ENCODE measurements at regions not wholly inside any gene's neighbourhood (a gene's known extent, or its start where the extent isn't known, plus 50 kb on each side); places are given as distances from the start of the nearest gene placed in this dataset.

DNA sequence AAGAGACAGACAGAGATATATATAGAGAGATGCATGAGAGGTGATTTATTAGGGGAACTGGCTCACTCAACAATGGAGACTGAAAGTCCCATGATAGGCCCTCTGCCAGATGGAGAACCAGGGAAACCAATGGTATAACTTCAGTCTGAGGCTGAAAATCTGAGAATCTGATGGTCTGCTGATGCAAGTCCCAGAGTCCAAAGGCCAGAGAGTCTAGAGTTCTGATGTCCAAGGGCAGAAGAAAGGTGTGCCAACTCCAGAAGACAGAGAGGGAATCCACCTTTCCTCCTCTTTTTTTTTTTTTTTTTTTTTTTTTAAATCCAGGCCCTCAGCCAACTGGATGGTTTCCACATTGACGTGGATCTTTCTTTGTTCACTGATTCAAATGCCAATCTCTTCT is 197.9 kb upstream of the MEIS2 start:
- Mint-ChIP-seq H3K4me3 (no peak overlapping the region), H3K27ac (no peak overlapping the region), H3K9me3 (peaks cover 6% of the 10 kb centered on the region), H3K27me3 (ENCODE audit: low read depth, poor library complexity) (peaks cover 4% of the 10 kb centered on the region), H3K4me1 (no peaks in the 10 kb centered on the region), H3K36me3 (ENCODE audit: low read depth) (no peaks in the 10 kb centered on the region)
- TF ChIP-seq, protein P1, sequence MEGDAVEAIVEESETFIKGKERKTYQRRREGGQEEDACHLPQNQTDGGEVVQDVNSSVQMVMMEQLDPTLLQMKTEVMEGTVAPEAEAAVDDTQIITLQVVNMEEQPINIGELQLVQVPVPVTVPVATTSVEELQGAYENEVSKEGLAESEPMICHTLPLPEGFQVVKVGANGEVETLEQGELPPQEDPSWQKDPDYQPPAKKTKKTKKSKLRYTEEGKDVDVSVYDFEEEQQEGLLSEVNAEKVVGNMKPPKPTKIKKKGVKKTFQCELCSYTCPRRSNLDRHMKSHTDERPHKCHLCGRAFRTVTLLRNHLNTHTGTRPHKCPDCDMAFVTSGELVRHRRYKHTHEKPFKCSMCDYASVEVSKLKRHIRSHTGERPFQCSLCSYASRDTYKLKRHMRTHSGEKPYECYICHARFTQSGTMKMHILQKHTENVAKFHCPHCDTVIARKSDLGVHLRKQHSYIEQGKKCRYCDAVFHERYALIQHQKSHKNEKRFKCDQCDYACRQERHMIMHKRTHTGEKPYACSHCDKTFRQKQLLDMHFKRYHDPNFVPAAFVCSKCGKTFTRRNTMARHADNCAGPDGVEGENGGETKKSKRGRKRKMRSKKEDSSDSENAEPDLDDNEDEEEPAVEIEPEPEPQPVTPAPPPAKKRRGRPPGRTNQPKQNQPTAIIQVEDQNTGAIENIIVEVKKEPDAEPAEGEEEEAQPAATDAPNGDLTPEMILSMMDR (IDR thresholded peaks at IDR 0.05) = no peak
- DNase-seq = no peak

DNA sequence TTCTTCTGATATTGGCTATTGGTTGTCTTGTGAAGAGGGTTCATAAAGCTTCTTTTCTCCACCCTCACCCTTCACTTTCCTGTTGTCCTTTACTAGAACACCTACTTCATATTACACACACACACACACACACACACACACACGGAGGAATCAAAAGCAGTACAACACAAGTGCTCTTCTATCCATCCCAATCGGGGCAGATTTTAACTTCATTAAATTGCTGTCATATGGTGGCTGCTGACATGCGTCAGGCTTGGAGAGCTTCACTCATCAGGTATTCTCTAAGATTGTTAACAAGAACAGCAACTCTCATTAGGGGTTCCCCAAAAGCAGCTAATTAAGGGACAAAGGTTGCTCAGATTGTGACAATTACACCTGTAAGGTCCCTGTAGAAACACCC is 239.1 kb upstream of the MEIS2 start:
- no peak overlapping the region for H3K27ac Mint-ChIP-seq

DNA sequence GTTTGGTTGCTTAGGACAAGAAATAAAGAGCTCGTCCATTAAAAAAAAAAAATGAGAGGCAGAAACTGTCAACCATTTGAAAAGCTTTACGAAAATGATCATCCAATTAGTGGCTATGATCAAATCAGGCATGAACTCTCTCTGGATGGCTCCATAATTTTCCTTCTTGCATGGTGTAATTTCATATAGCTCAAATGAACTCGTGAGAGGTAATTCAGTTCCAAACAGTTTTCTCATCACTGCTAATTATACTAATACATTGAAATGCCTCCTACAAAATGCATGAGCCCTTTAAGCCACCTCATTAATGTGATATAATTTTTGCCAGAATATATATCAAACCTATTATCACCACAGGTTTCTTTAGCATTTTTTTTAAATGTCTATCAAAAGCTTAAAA is 239.5 kb upstream of the MEIS2 start:
- H3K36me3 Mint-ChIP-seq (ENCODE audit: low read depth) = no peaks in the 10 kb centered on the region
- H3K9me3 Mint-ChIP-seq = no peaks in the 10 kb centered on the region
- no peak overlapping the region for H3K27ac Mint-ChIP-seq
- peaks cover 4% of the 10 kb centered on the region for H3K27me3 Mint-ChIP-seq (ENCODE audit: low read depth, poor library complexity)
- H3K4me1 Mint-ChIP-seq = no peaks in the 10 kb centered on the region
- TF ChIP-seq, protein P1 (IDR thresholded peaks at IDR 0.05) = no peak
- H3K4me3 Mint-ChIP-seq = no peak overlapping the region
- DNase-seq = no peak

More for the DNA sequence above, 239.1 kb upstream of the MEIS2 start:
- DNase-seq = no peak
- Mint-ChIP-seq H3K36me3 (ENCODE audit: low read depth) (no peaks in the 10 kb centered on the region), H3K9me3 (no peaks in the 10 kb centered on the region), H3K4me1 (no peaks in the 10 kb centered on the region), H3K4me3 (no peak overlapping the region), H3K27me3 (ENCODE audit: low read depth, poor library complexity) (peaks cover 4% of the 10 kb centered on the region)
- TF ChIP-seq, protein P1 (IDR thresholded peaks at IDR 0.05) = no peak

DNA sequence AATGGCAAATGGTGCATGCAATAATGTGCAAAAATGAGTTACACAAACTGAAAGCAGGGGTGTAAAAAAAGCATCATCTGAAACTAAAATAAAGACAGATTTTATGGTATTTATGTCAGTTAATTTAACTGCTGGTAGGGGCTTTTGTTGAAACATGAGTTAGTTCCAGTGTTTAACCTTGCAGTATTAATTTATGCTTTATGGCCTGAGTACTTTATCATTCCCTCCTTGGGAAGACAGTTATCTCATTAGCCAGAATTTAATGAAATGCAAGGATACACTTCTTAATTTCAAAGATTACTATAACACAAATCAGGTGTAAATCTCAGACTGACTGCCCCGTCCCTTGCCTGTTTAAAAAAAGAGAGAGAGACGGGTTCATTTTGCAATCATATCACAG is 240.1 kb upstream of the MEIS2 start:
- no peak overlapping the region for H3K4me3 Mint-ChIP-seq
- no peak overlapping the region for H3K27ac Mint-ChIP-seq
- no peaks in the 10 kb centered on the region for H3K9me3 Mint-ChIP-seq
- TF ChIP-seq, protein P1 (IDR thresholded peaks at IDR 0.05) = no peak
- H3K27me3 Mint-ChIP-seq (ENCODE audit: low read depth, poor library complexity) = peaks cover 4% of the 10 kb centered on the region
- H3K4me1 Mint-ChIP-seq = no peaks in the 10 kb centered on the region
- H3K36me3 Mint-ChIP-seq (ENCODE audit: low read depth) = no peaks in the 10 kb centered on the region
- DNase-seq = no peak

DNA sequence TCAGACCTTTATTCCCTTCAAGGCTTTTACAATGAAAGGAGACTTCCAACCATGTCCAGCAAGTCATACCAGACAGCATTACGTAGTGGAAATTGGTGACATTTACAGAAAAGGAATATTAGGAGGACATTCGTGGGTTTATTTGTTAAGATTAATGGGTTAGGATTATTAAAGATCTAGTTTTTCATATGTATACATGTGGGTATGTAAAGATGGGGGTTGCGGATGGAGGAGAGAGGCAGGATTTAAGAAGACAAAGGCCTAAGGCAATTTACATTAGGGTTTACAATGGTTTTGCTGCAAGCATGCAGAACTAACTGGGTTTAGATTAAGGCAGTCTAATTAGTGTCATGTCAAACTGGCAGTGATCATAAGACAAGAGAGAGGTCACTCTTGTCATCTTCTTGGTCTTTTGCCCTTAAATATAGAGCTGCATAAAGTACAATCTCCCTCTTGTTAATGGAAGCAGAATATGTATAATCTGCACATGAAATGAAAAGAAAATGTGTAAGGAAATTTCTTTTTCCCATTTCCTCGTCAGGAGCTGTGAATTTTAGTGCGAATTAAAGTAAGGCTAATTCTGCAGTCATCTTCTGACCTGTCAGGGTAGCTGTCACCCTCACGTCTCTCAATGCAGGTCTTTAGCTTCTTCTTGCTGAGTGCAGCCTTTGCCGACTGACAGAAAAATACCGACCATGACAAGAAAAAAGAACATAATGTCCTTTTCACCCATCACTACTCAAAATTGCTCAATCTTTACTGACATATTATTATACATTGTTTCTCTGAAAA is 258.9 kb upstream of the MEIS2 start:
- Mint-ChIP-seq H3K27ac (no peak overlapping the region), H3K9me3 (no peaks in the 10 kb centered on the region), H3K4me3 (no peak overlapping the region), H3K27me3 (ENCODE audit: low read depth, poor library complexity) (no peaks in the 10 kb centered on the region), H3K36me3 (ENCODE audit: low read depth) (no peaks in the 10 kb centered on the region), H3K4me1 (no peaks in the 10 kb centered on the region)
- TF ChIP-seq, protein P1 (IDR thresholded peaks at IDR 0.05) = no peak
- DNase-seq = no peak

DNA sequence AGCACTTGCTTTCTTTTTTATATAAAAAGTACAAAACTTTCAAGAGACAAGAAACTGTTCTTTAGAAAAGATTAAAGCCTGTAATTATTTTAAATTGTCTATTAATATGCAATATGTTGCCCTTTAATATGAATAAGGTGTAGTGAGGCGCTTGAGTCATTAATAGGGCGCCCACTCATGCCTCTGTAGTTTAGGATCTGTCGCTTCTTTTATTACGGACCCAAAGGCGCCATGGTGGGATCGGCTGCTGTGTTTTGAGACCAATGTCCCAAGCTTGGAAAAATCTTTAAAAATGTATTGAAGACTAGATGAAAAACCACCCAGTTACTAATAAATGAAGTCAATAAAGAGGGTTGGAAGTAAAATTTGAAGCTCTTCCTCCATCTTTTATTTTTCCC is 259.5 kb upstream of the MEIS2 start:
- Mint-ChIP-seq H3K27me3 (ENCODE audit: low read depth, poor library complexity) (no peaks in the 10 kb centered on the region), H3K4me1 (no peaks in the 10 kb centered on the region), H3K27ac (no peak overlapping the region), H3K4me3 (no peak overlapping the region), H3K36me3 (ENCODE audit: low read depth) (no peaks in the 10 kb centered on the region), H3K9me3 (no peaks in the 10 kb centered on the region)
- DNase-seq = no peak
- TF ChIP-seq, protein P1 (IDR thresholded peaks at IDR 0.05) = no peak
